Motor neuron (in vitro differentiated cells): ENCODE measurements at regions not wholly inside any gene's neighbourhood (a gene's known extent, or its start where the extent isn't known, plus 50 kb on each side); places are given as distances from the start of the nearest gene placed in this dataset.
A peak's percentile ranks its signal among the peaks of the same experiment; 100 is the strongest.

ENCODE experiments used
- ATAC-seq, 8 experiments: fragments of 200-7000 bp; cut with Tn5 transposase; replicated peaks in 6 of 8; 2 replicates each; pipeline ENCODE4 v1.8.0; 2021; ENCODE audit warnings: mild to moderate bottlenecking in 8 of 8, moderate library complexity in 8 of 8
- H3K27ac ChIP-seq, 2 donors: fragments of 250-450 bp; sonication (Bioruptor Pico); 2 replicates each; pipeline ENCODE4 v1.9.0; 2021; ENCODE audit warnings: antibody characterized with exemption in 2 of 2, mild to moderate bottlenecking in 2 of 2, moderate library complexity in 1 of 2
- H3K4me1 ChIP-seq, 2 donors: fragments of 250-450 bp; sonication (Bioruptor Pico); replicated peaks in 1 of 2; 2 replicates each; pipeline ENCODE4 v1.6.1; 2021; ENCODE audit warnings: antibody characterized with exemption in 2 of 2, mild to moderate bottlenecking in 2 of 2, moderate library complexity in 1 of 2
- H3K4me3 ChIP-seq, 5 donors: fragments of 250-450 bp; sonication (Bioruptor Pico); 2 replicates each; pipeline ENCODE4 v1.9.0; 2021; ENCODE audit warnings: antibody characterized with exemption in 5 of 5, mild to moderate bottlenecking in 5 of 5, moderate library complexity in 4 of 5
- WGBS, 10 experiments: fragments of 450-650 bp; shearing (Covaris generic); methylation state at CpG; one replicate each; pipeline ENCODE4 v1.0.0; 2022; 5-methylcytosine and 5-hydroxymethylcytosine counted together
- in situ Hi-C, 9 experiments: fragments of 400-800 bp; cut with MboI; loops; one replicate each; pipeline ENCODE4 v1.15.0; 2021; ENCODE audit warnings: low sequenced_read_pairs in 9 of 9, low pct_unique_long_range_greater_than_20kb in 2 of 9; ENCODE audit not compliant: unreplicated experiment in 9 of 9

GRCh38 chr3:44036850-44037249 lies 204.8 kb upstream of the TOPAZ1 start:
- ATAC-seq = no peak
- in situ Hi-C loops = no loop called here
- 40 to 93% (median 86%) methylated on average over 2 to 5 of the region's 5 CpGs; no CpG with 5 or more reads in 2 of the 10 experiments for WGBS, 10 experiments

GRCh38 chr3:44039006-44039405 lies 202.7 kb upstream of the TOPAZ1 start:
- ATAC-seq = no peak
- in situ Hi-C loops = no loop called here
- 59 to 100% (median 78%) methylated on average over 1 to 2 of the region's 2 CpGs; no CpG with 5 or more reads in 3 of the 10 experiments for WGBS, 10 experiments

More at GRCh38 chr3:44036850-44037249, 204.8 kb upstream of the TOPAZ1 start:
- Histone ChIP-seq H3K4me3 (no peak overlapping the region), H3K27ac (no peak overlapping the region), H3K4me1 (peaks cover 3 to 10% of the 10 kb centered on the region in 2 donors)

GRCh38 chr3:44041726-44042125 lies 200.0 kb upstream of the TOPAZ1 start:
- no peak overlapping the region for H3K27ac ChIP-seq
- H3K4me1 ChIP-seq = no peaks in the 10 kb centered on the region
- WGBS, 10 experiments = 33 to 86% (median 67%) methylated on average over 1 to 4 of the region's 4 CpGs
- no peak for ATAC-seq
- no peak overlapping the region for H3K4me3 ChIP-seq
- in situ Hi-C loops = no loop called here

More at GRCh38 chr3:44039006-44039405, 202.7 kb upstream of the TOPAZ1 start:
- Histone ChIP-seq H3K4me3 (no peak overlapping the region), H3K27ac (no peak overlapping the region), H3K4me1 (no peaks in the 10 kb centered on the region)

GRCh38 chr3:44042772-44043171 lies 198.9 kb upstream of the TOPAZ1 start:
- Histone ChIP-seq H3K4me3 (no peak overlapping the region), H3K27ac (no peak overlapping the region), H3K4me1 (no peaks in the 10 kb centered on the region)
- 29 to 100% (median 59%) methylated on average over 1 to 4 of the region's 4 CpGs; no CpG with 5 or more reads in 3 of the 10 experiments for WGBS, 10 experiments
- ATAC-seq = no peak
- in situ Hi-C loops = no loop called here

GRCh38 chr3:44045476-44046275 lies 196.0 kb upstream of the TOPAZ1 start:
- H3K4me3 ChIP-seq = no peak overlapping the region
- no peak overlapping the region for H3K27ac ChIP-seq
- WGBS, 10 experiments = 0 to 100% (median 80%) methylated on average over 1 to 4 of the region's 4 CpGs; no CpG with 5 or more reads in 1 of the 10 experiments
- peaks cover 9 to 14% of the 10 kb centered on the region in 2 donors for H3K4me1 ChIP-seq
- in situ Hi-C loops = no loop called here
- ATAC-seq = peak in 4 of 8 experiments; percentile 30 to 72 (median 52)

GRCh38 chr3:44047796-44048195 lies 193.9 kb upstream of the TOPAZ1 start:
- in situ Hi-C loops = no loop called here
- WGBS, 10 experiments = 54 to 100% (median 92%) methylated on average over 1 to 3 of the region's 3 CpGs

GRCh38 chr3:44048196-44048924 lies 193.3 kb upstream of the TOPAZ1 start:
- Histone ChIP-seq H3K4me3 (no peak overlapping the region), H3K27ac (no peak overlapping the region), H3K4me1 (peaks cover 14 to 16% of the 10 kb centered on the region in 2 donors)
- in situ Hi-C loops = no loop called here
- no peak for ATAC-seq
- WGBS, 10 experiments = 0 to 100% (median 54%) methylated on average over 1 to 2 of the region's 3 CpGs; no CpG with 5 or more reads in 6 of the 10 experiments

More at GRCh38 chr3:44047796-44048195, 193.9 kb upstream of the TOPAZ1 start:
- no peak overlapping the region for H3K27ac ChIP-seq
- no peak for ATAC-seq
- peaks cover 14 to 16% of the 10 kb centered on the region in 2 donors for H3K4me1 ChIP-seq
- no peak overlapping the region for H3K4me3 ChIP-seq

- no peak overlapping the region for H3K27ac ChIP-seq
These were observed 192.7 kb upstream of the TOPAZ1 start for GRCh38 chr3:44048949-44049348.

GRCh38 chr3:44050101-44050500 lies 191.6 kb upstream of the TOPAZ1 start:
- ATAC-seq = peak in 5 of 8 experiments; percentile 75 to 96 (median 85)
- H3K27ac ChIP-seq = peak overlapping the region in 1 of 2 donors; percentile 51
- 59 to 84% (median 63%) methylated on average over 1 to 8 of the region's 9 CpGs; no CpG with 5 or more reads in 3 of the 10 experiments for WGBS, 10 experiments
- peaks cover 14 to 16% of the 10 kb centered on the region in 2 donors for H3K4me1 ChIP-seq
- no peak overlapping the region for H3K4me3 ChIP-seq
- in situ Hi-C loops = no loop called here

More at GRCh38 chr3:44048949-44049348, 192.7 kb upstream of the TOPAZ1 start:
- peaks cover 14 to 16% of the 10 kb centered on the region in 2 donors for H3K4me1 ChIP-seq
- H3K4me3 ChIP-seq = no peak overlapping the region
- 67 to 100% (median 96%) methylated on average over 1 to 2 of the region's 2 CpGs for WGBS, 10 experiments
- ATAC-seq = no peak
- in situ Hi-C loops = no loop called here

- 61 to 100% (median 90%) methylated on average over 2 to 3 of the region's 3 CpGs; no CpG with 5 or more reads in 7 of the 10 experiments for WGBS, 10 experiments
- in situ Hi-C loops = no loop called here
- no peak overlapping the region for H3K27ac ChIP-seq
These were observed 190.8 kb upstream of the TOPAZ1 start for GRCh38 chr3:44050867-44051266.

GRCh38 chr3:44055951-44056350 lies 185.7 kb upstream of the TOPAZ1 start:
- WGBS, 10 experiments = 48 to 100% (median 90%) methylated on average over 1 to 3 of the region's 3 CpGs; no CpG with 5 or more reads in 2 of the 10 experiments
- no peak overlapping the region for H3K27ac ChIP-seq
- no peak for ATAC-seq
- H3K4me1 ChIP-seq = peaks cover 6 to 7% of the 10 kb centered on the region in 2 donors
- no peak overlapping the region for H3K4me3 ChIP-seq
- in situ Hi-C loops = no loop called here

More at GRCh38 chr3:44050867-44051266, 190.8 kb upstream of the TOPAZ1 start:
- ATAC-seq = no peak
- Histone ChIP-seq H3K4me3 (no peak overlapping the region), H3K4me1 (peaks cover 14 to 16% of the 10 kb centered on the region in 2 donors)

GRCh38 chr3:44056446-44057240 lies 185.0 kb upstream of the TOPAZ1 start:
- ATAC-seq = no peak
- in situ Hi-C loops = no loop called here
- H3K4me3 ChIP-seq = no peak overlapping the region

More at GRCh38 chr3:44056446-44057240, 185.0 kb upstream of the TOPAZ1 start:
- WGBS, 10 experiments = 40 to 100% (median 88%) methylated on average over 1 to 4 of the region's 10 CpGs; no CpG with 5 or more reads in 5 of the 10 experiments
- Histone ChIP-seq H3K4me1 (peaks cover 3 to 7% of the 10 kb centered on the region in 2 donors), H3K27ac (no peak overlapping the region)
